GM12892 (cell line): ENCODE measurements at regions not wholly inside any gene's neighbourhood (a gene's known extent, or its start where the extent isn't known, plus 50 kb on each side); places are given as distances from the start of the nearest gene placed in this dataset.
A peak's percentile ranks its signal among the peaks of the same experiment; 100 is the strongest.

ENCODE experiments used
- DNase-seq: peaks from one replicate; pipeline ENCODE4 v3.0.0; 2011; ENCODE audit not compliant: insufficient read length
- FAIRE-seq: peaks from 2 replicates; lab custom pipeline; 2011; peaks lifted over from hg19 to GRCh38; lab: Jason Lieb, UNC
- POLR2A ChIP-seq: IDR thresholded peaks from 2 replicates; pipeline ENCODE4 v1.6.1; 2011; ENCODE audit warnings: low read depth, low read length, control low read depth
- POLR2AphosphoS5 ChIP-seq: IDR thresholded peaks from 2 replicates; pipeline ENCODE4 v1.6.1; 2011; ENCODE audit warnings: low read depth, low read length, control low read depth
- TAF1 ChIP-seq: IDR thresholded peaks from 2 replicates; pipeline ENCODE4 v1.6.1; 2011; ENCODE audit warnings: low read depth, mild to moderate bottlenecking, control low read depth, low read length, borderline replicate concordance

DNA sequence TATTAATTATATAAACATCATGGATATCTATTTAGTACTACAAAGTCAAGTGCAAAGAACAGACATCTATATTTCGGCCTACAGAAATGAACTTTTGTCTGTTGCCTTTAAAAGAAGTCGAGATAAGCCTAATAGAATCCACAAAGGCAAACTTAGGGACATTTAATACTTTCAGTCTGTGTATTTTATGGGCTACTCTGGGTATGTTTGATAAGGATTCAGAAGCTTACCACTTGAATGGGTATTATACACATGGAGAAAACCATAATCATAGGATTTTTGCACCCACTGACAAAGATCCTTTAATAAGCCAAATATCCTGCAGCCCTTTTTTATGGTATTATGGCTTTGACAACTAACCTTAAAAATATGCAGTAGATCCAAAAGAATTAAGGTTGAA is 224.8 kb downstream of the LMO4 start:
- FAIRE-seq (no peak), DNase-seq (no peak)
- TF ChIP-seq TAF1 (no peak), POLR2A (no peak), POLR2AphosphoS5 (no peak)

GRCh38 chr1:87555366-87555765 is 226.7 kb downstream of the LMO4 start:
- no peak for DNase-seq
- no peak for TF ChIP-seq POLR2AphosphoS5
- no peak for TF ChIP-seq POLR2A
- no peak for TF ChIP-seq TAF1

DNA sequence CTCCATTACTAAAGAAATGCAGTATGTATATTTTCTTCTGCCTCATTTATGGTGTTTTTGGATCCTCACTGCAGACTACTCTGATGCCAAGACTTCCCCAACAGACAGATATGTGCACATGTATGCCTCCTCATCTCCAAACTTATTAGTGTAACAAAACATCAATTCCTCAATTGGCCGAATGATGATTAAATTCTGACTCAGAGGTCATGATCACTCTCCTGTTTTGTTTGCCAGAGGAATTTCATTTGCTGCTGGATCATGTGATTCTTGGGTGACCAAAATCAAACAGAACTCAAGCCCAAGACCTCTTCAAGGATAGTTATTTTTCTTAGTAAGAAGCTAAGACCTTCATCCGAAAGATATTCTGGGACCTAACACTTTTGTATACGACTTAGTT is 227.6 kb downstream of the LMO4 start:
- DNase-seq, result no peak
- FAIRE-seq, result no peak
- TF ChIP-seq TAF1 (no peak), POLR2A (no peak), POLR2AphosphoS5 (no peak)

More at GRCh38 chr1:87555366-87555765, 226.7 kb downstream of the LMO4 start:
- peak; percentile 27 for FAIRE-seq

DNA sequence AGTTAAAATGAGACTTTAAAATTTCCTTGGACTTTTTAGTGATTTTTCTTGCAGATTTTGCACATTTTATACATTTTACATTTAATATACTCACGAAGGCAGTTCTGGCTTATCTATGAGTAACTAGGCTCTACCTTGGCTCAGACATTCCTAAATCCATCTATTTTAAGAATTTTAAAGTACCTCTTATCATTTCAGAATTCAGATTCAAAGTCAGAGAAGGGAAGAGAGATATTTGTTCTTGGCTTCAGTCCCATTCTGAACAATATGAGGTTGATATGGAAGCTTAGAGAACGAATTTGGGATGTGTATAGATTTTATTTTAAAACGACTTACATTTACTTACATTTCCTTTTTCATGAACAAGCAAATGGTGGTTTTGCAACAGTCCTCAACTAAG is 230.2 kb downstream of the LMO4 start:
- FAIRE-seq (no peak), DNase-seq (no peak)
- no peak for TF ChIP-seq TAF1

- no peak for DNase-seq
- no peak for FAIRE-seq
- TF ChIP-seq POLR2AphosphoS5 (no peak), TAF1 (no peak), POLR2A (no peak)
These were observed 231.5 kb downstream of the LMO4 start for GRCh38 chr1:87560137-87560536.

- DNase-seq, result no peak
- TF ChIP-seq POLR2A, result no peak
- TF ChIP-seq POLR2AphosphoS5, result no peak
- TF ChIP-seq TAF1, result no peak
- FAIRE-seq, result no peak
These were observed 232.1 kb downstream of the LMO4 start for GRCh38 chr1:87560601-87561360.

DNA sequence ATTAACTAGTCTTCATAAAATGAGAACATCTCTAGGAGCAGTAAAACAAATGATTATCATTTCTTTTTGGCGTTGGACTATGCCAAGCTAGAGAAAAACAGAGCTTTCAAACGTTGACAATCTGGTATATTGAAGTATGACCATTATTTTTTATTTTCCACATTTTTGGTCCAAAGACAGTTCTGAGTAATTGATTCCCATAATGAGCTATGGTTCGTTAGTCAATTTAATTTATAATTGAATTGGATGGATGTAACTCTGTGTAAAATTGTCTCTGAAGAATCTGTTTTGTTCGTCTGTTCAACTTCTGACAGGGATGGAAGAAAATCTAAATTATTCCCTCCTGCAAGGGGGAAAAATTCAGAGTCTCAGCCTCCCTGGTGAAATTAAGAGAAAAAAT is 234.5 kb downstream of the LMO4 start:
- no peak for TF ChIP-seq POLR2AphosphoS5
- no peak for TF ChIP-seq TAF1
- no peak for TF ChIP-seq POLR2A
- DNase-seq (no peak), FAIRE-seq (no peak)

GRCh38 chr1:87565861-87566260 is 237.2 kb downstream of the LMO4 start:
- DNase-seq, result no peak
- TF ChIP-seq POLR2AphosphoS5 (no peak), TAF1 (no peak), POLR2A (no peak)
- FAIRE-seq, result no peak

DNA sequence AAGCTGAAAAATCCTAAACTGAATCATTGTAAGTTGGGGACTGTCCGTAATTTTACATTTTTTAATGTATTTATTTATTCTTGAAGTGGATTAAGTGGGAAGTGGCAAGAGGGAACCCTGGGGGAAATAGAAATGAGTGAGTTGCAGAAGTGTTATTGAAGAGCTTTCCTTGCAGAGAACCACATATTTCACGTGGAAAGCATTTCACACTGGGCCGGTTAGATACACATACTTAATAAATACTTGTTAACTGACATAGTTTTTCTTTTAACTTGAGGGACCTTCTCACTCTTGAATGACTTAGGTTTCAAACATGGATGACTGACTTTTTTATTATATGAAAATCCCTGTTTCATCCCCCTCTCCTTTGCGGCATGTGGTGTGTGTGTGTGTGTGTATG is 239.3 kb downstream of the LMO4 start:
- DNase-seq (no peak), FAIRE-seq (no peak)
- TF ChIP-seq POLR2AphosphoS5 (no peak), TAF1 (no peak), POLR2A (no peak)

- DNase-seq, result no peak
- FAIRE-seq, result no peak
- TF ChIP-seq POLR2AphosphoS5 (no peak), TAF1 (no peak), POLR2A (no peak)
These were observed 240.2 kb downstream of the LMO4 start for GRCh38 chr1:87568911-87569310.

DNA sequence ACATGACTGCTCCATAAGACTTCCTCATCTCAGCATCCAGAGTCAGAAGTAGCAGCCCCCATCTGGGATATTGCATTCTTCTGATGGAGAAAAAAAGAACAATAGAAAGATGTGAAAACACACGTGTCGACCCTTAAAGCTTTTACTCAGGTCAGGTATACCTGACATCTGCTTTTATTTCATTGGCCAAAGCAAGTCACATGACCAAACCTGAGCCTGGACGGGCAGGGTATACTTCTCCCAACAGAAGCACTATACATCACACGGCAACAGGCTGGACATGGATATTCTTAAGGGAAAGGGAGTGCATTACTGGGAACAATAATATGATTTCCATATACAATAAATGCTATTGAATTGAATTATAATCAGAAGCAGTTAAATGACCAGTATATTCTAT is 243.3 kb downstream of the LMO4 start:
- TF ChIP-seq POLR2AphosphoS5, result no peak
- TF ChIP-seq TAF1, result no peak
- TF ChIP-seq POLR2A, result no peak
- FAIRE-seq, result no peak
- DNase-seq, result no peak

GRCh38 chr1:87572891-87573290 is 244.2 kb downstream of the LMO4 start:
- no peak for TF ChIP-seq POLR2AphosphoS5
- TF ChIP-seq POLR2A, result no peak
- no peak for TF ChIP-seq TAF1
- FAIRE-seq, result no peak
- no peak for DNase-seq

DNA sequence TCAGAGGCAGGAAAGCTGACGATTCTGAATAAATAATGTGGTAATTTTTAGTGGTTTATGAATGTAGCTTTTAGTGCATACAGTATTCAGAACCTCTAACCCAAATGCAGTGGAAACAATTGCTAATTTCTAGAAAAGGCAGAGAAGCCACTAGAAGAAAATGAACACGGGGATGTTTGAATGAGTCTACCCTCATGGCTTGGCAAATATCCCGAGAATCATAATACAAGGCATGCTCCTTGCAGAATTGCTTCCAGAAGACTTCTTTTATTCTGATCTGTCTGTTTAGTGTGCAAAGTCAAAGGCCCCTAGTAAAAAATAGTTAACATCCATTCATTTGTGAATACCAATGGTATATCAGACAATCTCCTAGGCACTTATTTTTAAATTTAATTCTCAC is 246.8 kb downstream of the LMO4 start:
- DNase-seq, result no peak
- TF ChIP-seq POLR2A, result no peak
- TF ChIP-seq TAF1, result no peak
- no peak for TF ChIP-seq POLR2AphosphoS5
- no peak for FAIRE-seq

DNA sequence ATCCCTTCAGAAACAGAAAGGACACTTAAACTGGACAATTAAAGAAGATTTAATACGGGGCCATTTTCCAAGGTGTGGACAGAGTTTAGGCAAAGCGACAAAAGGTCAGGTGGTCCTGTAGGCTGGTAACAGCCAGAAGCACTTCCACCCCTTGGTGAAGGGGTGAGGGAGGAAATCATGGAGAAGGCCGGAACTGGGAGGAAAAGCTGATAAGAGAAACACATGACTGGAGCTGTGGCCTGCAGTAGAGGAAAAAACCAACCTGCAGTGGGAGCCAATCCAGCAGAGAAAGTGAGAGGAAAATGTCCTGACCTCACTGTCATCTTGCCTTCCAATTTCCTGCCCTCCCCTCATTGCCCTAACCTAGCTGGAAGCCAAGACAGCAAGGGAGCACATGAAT is 249.8 kb downstream of the LMO4 start:
- FAIRE-seq (no peak), DNase-seq (no peak)
- TF ChIP-seq POLR2A, result no peak
- TF ChIP-seq POLR2AphosphoS5, result no peak
- TF ChIP-seq TAF1, result no peak
